ENCODE measurements at regions not wholly inside any gene's neighbourhood (a gene's known extent, or its start where the extent isn't known, plus 50 kb on each side); places are given as distances from the start of the nearest gene placed in this dataset.

DNA sequence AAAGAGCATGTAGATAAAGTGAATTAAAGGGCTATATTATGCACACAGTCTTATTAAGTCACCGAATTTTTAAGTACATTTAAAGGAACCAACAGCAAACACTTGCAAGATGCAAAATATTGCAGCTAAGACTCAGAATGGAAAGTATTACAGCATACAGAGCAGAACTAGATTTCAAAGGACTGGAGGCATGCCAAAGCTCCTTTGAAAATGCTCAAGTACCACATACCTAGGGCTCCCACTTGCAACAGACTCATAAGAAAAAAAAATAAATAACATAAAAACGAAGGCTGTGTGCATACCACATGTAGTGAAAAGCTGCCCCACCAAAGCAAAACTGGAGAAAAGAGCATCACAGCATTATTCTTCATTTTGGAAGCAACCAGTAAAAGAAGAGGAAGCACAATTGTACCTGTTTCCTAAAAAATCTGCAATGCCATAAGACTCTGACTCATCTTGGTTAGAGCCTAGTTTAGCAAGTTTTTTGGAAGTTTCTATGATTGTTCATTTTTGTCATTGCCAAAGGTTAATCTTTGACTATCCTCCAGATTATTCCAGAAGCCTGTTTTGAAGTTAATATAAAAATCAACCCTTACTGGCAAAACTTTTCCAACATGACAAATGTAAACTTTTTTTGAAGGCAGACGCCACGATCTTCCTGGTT lies 306.0 kb upstream of the COL3A1 start:
- 3% methylated on average over 4 of the region's 4 CpGs for WGBS (ENCODE audit: low lambda C conversion rate)

More for the DNA sequence above, 306.0 kb upstream of the COL3A1 start:
- no peak for DNase-seq (ENCODE audit: low spot score)
- no TSS peak for BruUV-seq (replicated peaks)
- FAIRE-seq, result no peak
- Histone ChIP-seq H3K27ac (ENCODE audit: extremely low read length, insufficient read depth, low read length) (no peak overlapping the region), H3K4me3 (replicated peaks in 1 of 3; ENCODE audit: insufficient read depth in 1 of 3, low read depth in 2 of 3, low read length in 3 of 3) (no peak overlapping the region), H3K36me3 (replicated peaks in 1 of 2; ENCODE audit: control insufficient read depth in 1 of 2, insufficient read depth in 2 of 2, low read length in 2 of 2) (no peaks in the 10 kb centered on the region), H3K27me3 (ENCODE audit: control insufficient read depth in 1 of 2, insufficient read depth in 2 of 2, low read length in 2 of 2) (no peaks in the 10 kb centered on the region), H4K20me1 (ENCODE audit: insufficient read depth, low read length) (no peaks in the 10 kb centered on the region), H3K79me2 (ENCODE audit: insufficient read depth, low read length) (no peaks in the 10 kb centered on the region), H3K9ac (ENCODE audit: insufficient read depth, low read depth, low read length) (no peak overlapping the region), H2AFZ (ENCODE audit: low read length) (no peak overlapping the region), H3K4me2 (ENCODE audit: low read depth, low read length) (no peak overlapping the region), H3K9me3 (ENCODE audit: low read length) (no peaks in the 10 kb centered on the region), H3K4me1 (ENCODE audit: insufficient read depth, low read length) (no peaks in the 10 kb centered on the region)
- ChIA-PET POLR2A (no interaction called here), CTCF (ENCODE audit: low intra/inter-chr PET ratio, low total read pairs) (no interaction called here)
- intact Hi-C loops (cut with micrococcal nuclease; ENCODE audit: unreplicated experiment), result no loop called here
- no peak for ATAC-seq
- in situ Hi-C loops (cut with HindIII; ENCODE audit: extremely low pct_ligation_motif_present, low pct_unique_long_range_greater_than_20kb), result no loop called here
- no peak for TF ChIP-seq ZSCAN30 (CRISPR knock-in tag; IDR thresholded peaks at IDR 0.05)
- TF ChIP-seq, protein P1, sequence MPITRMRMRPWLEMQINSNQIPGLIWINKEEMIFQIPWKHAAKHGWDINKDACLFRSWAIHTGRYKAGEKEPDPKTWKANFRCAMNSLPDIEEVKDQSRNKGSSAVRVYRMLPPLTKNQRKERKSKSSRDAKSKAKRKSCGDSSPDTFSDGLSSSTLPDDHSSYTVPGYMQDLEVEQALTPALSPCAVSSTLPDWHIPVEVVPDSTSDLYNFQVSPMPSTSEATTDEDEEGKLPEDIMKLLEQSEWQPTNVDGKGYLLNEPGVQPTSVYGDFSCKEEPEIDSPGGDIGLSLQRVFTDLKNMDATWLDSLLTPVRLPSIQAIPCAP (CRISPR knock-in tag; IDR thresholded peaks at IDR 0.05; ENCODE audit: low read depth), result no peak
- TF ChIP-seq ZBTB7A (CRISPR knock-in tag; IDR thresholded peaks at IDR 0.05), result no peak
- TF ChIP-seq, protein P2, sequence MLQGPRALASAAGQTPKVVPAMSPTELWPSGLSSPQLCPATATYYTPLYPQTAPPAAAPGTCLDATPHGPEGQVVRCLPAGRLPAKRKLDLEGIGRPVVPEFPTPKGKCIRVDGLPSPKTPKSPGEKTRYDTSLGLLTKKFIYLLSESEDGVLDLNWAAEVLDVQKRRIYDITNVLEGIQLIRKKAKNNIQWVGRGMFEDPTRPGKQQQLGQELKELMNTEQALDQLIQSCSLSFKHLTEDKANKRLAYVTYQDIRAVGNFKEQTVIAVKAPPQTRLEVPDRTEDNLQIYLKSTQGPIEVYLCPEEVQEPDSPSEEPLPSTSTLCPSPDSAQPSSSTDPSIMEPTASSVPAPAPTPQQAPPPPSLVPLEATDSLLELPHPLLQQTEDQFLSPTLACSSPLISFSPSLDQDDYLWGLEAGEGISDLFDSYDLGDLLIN (CRISPR knock-in tag; IDR thresholded peaks at IDR 0.05; ENCODE audit: borderline replicate concordance), result no peak
- no peak for TF ChIP-seq ZEB1 (IDR thresholded peaks at IDR 0.05; ENCODE audit: insufficient replicate concordance, low read depth)
- TF ChIP-seq RBAK (CRISPR knock-in tag; IDR thresholded peaks at IDR 0.05), result no peak
- TF ChIP-seq, protein P3, sequence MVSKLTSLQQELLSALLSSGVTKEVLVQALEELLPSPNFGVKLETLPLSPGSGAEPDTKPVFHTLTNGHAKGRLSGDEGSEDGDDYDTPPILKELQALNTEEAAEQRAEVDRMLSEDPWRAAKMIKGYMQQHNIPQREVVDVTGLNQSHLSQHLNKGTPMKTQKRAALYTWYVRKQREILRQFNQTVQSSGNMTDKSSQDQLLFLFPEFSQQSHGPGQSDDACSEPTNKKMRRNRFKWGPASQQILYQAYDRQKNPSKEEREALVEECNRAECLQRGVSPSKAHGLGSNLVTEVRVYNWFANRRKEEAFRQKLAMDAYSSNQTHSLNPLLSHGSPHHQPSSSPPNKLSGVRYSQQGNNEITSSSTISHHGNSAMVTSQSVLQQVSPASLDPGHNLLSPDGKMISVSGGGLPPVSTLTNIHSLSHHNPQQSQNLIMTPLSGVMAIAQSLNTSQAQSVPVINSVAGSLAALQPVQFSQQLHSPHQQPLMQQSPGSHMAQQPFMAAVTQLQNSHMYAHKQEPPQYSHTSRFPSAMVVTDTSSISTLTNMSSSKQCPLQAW (CRISPR knock-in tag; IDR thresholded peaks at IDR 0.05), result no peak
